Activated CD4-positive, CD25-positive, alpha-beta regulatory T cell (primary cell): ENCODE measurements at regions not wholly inside any gene's neighbourhood (a gene's known extent, or its start where the extent isn't known, plus 50 kb on each side); places are given as distances from the start of the nearest gene placed in this dataset.
"Not testable (repeated sequence)": the region's sequence is repeated elsewhere in the genome, so short reads cannot be mapped to it uniquely, and the experiment has no call there.

Source experiments
- DNase-seq, 4 experiments: peaks; one replicate each; lab custom pipeline; 2025; lab: John Stamatoyannopoulos, UW

GRCh38 chr9:94191706-94192105 is 67.4 kb upstream of the ZNF169 start:
- DNase-seq = not testable (repeated sequence)

GRCh38 chr9:94198414-94198813 is 60.7 kb upstream of the ZNF169 start:
- DNase-seq = no peak

- DNase-seq = no peak
These were observed 59.3 kb upstream of the ZNF169 start for GRCh38 chr9:94199776-94200175.

GRCh38 chr9:94204174-94204573 is 54.9 kb upstream of the ZNF169 start:
- DNase-seq = no peak

- DNase-seq = no peak
These were observed 51.3 kb upstream of the ZNF169 start for GRCh38 chr9:94207781-94208180.
